22Rv1 (cell line): ENCODE measurements at regions not wholly inside any gene's neighbourhood (a gene's known extent, or its start where the extent isn't known, plus 50 kb on each side); places are given as distances from the start of the nearest gene placed in this dataset.

Source experiments
- ZFX ChIP-seq: fragments of 450-650 bp; IDR thresholded peaks from 2 replicates; pipeline ENCODE4 v1.6.1; 2017; ENCODE audit warnings: antibody characterized with exemption, borderline replicate concordance
- TF ChIP-seq, protein P1 (sequence below): fragments of 450-650 bp; IDR thresholded peaks from 2 replicates; pipeline ENCODE4 v1.5.1; 2017; ENCODE audit warnings: mild to moderate bottlenecking

DNA sequence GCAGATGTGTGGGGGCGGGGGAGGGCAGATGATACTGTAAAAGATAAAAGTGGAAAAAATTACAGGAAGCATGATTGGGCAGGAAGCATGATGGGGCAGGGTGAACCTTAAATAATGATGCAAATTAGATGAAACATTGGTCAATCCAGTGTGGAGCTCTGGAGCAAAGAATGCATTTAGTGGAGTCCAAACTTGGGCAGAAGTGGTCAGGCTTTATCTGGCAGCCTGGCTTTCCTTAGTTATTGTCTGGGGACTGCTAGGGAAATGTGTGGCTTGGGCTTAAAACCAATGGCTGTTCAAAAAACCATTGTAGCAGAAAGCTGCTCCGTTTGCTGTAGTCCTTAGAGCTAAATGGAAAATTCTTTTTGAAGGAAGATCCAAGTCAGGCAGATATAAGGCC is 1077.3 kb upstream of the MIR17HG start:
- TF ChIP-seq, protein P1, sequence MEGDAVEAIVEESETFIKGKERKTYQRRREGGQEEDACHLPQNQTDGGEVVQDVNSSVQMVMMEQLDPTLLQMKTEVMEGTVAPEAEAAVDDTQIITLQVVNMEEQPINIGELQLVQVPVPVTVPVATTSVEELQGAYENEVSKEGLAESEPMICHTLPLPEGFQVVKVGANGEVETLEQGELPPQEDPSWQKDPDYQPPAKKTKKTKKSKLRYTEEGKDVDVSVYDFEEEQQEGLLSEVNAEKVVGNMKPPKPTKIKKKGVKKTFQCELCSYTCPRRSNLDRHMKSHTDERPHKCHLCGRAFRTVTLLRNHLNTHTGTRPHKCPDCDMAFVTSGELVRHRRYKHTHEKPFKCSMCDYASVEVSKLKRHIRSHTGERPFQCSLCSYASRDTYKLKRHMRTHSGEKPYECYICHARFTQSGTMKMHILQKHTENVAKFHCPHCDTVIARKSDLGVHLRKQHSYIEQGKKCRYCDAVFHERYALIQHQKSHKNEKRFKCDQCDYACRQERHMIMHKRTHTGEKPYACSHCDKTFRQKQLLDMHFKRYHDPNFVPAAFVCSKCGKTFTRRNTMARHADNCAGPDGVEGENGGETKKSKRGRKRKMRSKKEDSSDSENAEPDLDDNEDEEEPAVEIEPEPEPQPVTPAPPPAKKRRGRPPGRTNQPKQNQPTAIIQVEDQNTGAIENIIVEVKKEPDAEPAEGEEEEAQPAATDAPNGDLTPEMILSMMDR: no peak
- no peak for TF ChIP-seq ZFX
